Activated CD8-positive, alpha-beta memory T cell treated with anti-CD3 and anti-CD28 coated beads for 36 hours (primary cell): ENCODE measurements at regions not wholly inside any gene's neighbourhood (a gene's known extent, or its start where the extent isn't known, plus 50 kb on each side); places are given as distances from the start of the nearest gene placed in this dataset.

Experiments
- CTCF ChIA-PET: fragments of 350-600 bp; sonication (Branson Sonifier 250); formaldehyde crosslinking; loops from one replicate; lab custom pipeline; 2021; ENCODE audit warnings: antibody characterized with exemption; lab: Charles Lee
- POLR2A ChIA-PET: fragments of 350-600 bp; sonication (Branson Sonifier 250); formaldehyde crosslinking; loops from one replicate; lab custom pipeline; 2021; ENCODE audit warnings: antibody characterized with exemption; lab: Charles Lee

DNA sequence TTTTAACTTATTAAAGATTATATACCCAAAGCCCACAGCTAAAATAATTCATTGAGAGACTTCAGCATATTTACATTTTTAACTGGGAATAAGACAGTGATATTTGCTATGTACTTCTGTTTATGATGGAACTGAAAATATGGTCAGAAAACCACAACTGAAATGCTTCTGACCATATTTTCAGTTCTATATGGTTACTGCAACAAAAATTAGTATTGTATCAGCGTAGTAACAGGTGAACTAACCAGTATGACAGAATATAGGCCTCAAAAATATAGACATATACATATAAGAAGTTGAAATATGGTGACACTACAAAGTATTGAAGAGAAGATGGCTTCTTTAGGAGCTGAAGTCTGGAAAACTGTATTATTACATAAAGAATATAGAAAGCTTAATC is 857.4 kb downstream of the OLFM4 start:
- ChIA-PET CTCF (no interaction called here), POLR2A (no interaction called here)

GRCh38 chr13:53890696-53891095 is 862.1 kb downstream of the OLFM4 start:
- ChIA-PET POLR2A (no interaction called here), CTCF (no interaction called here)

DNA sequence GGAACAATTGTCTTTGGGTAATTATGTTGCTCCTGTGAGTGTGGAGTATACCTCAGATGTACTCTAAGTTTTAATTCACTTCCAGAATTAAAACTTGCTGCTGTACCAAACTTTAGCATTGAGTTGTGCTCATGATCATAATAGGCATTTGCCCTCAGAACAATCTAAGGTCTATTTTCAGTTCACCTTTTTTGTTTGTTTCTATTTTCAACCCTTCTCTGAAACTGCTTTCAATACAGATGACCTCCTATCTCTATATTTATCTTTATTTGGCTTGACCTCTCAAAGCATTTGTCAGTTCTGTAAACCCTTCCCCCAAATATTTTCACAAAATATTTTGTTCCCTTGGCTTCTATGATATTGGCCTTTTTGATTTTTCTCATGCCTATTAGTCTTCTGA is 873.0 kb downstream of the OLFM4 start:
- CTCF ChIA-PET: no interaction called here
- POLR2A ChIA-PET: no interaction called here

DNA sequence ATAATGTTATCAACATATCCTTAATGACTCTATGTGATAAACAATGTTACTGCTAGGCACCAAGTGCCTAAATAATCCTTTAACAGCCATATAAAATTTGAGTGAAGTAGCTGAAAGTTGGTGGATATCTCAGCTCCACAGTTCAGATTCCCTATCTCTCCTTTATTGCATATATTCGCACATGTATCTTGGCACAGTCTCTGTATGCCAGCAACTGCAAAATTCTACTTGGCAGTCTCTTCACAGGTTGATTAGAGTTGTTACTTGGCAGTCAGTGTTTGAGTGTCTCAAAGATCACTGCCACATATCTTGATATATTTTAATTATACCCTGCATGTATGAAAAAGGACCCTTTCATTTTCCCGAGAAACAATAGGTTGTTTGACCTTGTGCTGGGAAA is 879.3 kb downstream of the OLFM4 start:
- ChIA-PET CTCF (no interaction called here), POLR2A (no interaction called here)

DNA sequence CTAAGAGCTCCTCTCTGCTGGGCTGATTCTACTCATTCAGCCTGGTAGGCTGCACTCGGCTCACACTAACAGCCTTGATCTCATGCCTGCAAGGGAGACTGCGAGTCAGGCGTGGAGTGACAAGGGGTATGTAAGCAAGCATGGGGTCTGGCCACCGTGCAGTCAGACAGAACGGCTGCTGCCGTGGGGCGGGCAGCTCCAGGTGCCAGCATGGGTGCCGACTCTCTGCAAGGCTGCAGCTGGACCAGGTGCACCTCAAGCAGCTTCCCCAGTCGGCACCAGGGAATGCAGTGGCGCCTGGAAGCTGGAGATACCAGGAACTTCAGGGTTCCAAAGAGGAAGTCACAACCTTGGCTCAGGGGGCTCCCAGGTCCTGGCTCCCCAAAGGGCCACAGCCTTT is 892.3 kb downstream of the OLFM4 start:
- POLR2A ChIA-PET: no interaction called here
- CTCF ChIA-PET: no interaction called here

DNA sequence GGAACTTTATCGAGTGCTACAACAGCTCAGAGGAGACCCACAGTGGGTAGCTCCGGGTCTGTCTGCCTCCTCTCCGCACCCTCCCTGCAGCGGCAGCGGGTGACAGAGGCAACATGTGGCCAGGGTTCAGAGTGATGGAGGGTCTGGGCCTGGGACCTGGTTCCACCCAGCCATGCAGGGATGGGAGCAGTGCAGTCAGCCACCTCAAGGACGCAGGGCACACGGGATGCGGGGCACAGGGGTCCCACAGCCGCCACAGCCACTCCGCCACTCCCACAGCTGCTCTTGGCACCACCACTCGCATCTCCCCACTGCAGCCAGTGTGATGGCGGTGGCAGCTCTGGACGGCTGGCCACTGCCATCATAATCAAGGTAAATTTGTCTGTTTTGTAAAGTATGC is 892.9 kb downstream of the OLFM4 start:
- ChIA-PET POLR2A (no interaction called here), CTCF (no interaction called here)

DNA sequence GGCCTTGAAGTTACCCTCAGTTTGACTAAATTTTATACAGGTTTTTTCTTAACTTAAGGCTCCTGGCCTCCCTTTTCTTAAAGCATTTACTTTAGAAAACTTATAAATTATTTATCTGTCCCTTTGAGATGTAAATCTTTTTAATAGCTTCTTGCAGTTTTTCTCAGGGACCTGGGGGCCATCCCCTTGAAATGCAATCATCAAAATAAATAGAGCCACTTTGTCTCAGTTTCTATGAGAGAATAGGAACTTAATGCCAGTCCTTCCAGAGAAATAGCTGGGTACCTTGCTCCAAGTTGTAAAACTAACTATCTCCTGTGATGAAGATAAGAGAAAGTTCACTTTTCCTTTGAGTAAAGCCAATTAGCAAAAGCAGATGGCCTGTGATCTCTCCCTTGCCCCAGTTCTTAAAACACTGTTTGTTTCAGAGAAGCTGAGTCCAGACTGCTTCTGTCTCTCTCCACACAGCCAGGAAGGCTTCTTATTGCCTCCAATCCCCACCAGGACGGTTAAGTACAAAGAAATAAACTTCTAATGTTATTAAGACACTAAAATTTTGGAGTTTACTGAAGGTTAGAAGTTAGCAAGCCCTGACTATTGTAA is 913.1 kb downstream of the OLFM4 start:
- CTCF ChIA-PET: no interaction called here

GRCh38 chr13:53946500-53946899 is 917.9 kb downstream of the OLFM4 start:
- ChIA-PET POLR2A (no interaction called here), CTCF (no interaction called here)

More for the DNA sequence above, 913.1 kb downstream of the OLFM4 start:
- POLR2A ChIA-PET: no interaction called here

DNA sequence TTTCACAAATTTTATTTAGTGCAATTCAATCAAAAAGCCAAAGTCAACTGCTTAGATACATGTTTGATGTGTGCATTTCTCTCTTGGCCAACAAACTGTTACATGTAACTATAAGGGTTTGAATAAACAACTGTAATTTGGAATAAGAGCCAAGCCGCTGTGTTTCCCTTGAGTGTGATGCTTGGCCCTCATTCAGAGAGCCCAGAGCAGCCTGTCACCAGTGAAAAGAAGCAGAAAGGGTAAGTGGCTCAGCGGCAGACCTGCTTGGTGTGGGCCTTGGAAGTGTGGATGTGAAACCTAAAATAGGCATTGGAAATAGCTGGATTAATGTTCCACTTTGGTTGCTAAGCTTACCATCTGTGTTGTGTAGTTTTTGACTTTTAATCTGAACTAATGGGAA is 924.6 kb downstream of the OLFM4 start:
- ChIA-PET CTCF (no interaction called here), POLR2A (no interaction called here)
